ENCODE measurements at regions not wholly inside any gene's neighbourhood (a gene's known extent, or its start where the extent isn't known, plus 50 kb on each side); places are given as distances from the start of the nearest gene placed in this dataset.
"Not testable (repeated sequence)": the region's sequence is repeated elsewhere in the genome, so short reads cannot be mapped to it uniquely, and the experiment has no call there.

DNA sequence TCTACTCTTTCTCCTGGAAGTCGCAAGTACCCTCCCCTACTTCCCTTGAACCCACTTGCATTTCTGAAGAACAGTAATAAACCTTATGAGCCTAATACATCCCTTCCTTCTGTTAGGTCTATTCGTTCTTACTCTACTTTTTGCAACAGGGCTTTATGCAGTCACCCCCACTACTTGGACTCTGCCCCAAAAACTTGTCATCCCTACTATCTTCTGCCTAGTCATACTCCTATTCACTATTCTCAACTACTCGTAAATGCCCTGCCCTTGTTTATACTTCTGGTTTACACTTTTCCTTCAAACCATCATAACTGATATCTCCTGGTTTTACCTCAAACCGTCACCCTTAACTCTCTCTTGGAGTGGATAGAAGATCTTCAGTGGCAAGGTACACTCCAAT, 55.2 kb upstream of the SLIT2 start:
- no peak for DNase-seq

DNA sequence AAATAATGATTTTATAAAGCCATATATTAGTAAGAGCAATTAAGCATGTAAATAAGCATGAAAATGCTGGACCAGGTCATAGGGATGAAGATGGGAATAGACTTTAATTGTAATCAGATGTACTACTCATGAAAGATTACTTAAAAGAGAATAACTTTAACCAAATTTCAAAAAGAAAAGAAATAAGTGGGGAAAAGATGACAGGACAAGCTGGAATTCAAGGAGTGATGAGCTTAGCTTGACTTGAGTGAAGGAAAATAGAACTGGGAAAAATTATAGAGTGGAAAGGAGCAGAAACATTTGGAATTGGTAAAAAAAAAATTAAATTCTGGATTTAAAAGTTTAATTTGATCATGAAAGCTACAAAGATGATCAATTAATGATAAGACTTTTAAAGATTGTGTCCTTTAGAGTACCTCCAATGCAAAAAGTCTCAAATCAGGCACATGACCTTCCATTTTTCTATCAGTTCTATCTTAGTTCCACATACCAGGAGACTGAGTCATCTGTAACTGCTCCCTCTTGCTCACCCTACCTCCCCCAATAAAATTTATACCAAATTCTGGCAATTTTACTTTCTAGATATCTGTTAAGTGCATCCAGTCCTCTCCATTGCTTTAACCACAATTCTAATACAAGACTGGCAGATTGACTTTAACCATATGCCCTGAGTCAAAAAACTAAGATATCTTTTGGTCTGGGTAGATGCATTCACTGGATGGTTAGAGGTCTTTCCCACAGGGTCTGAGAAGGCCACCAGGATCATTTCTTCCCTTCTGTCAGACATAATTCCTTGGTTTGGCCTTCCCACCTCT, 56.4 kb upstream of the SLIT2 start:
- no peak for DNase-seq

- no peak for DNase-seq
These were observed 57.3 kb upstream of the SLIT2 start for GRCh38 chr4:20194123-20195013.

DNA sequence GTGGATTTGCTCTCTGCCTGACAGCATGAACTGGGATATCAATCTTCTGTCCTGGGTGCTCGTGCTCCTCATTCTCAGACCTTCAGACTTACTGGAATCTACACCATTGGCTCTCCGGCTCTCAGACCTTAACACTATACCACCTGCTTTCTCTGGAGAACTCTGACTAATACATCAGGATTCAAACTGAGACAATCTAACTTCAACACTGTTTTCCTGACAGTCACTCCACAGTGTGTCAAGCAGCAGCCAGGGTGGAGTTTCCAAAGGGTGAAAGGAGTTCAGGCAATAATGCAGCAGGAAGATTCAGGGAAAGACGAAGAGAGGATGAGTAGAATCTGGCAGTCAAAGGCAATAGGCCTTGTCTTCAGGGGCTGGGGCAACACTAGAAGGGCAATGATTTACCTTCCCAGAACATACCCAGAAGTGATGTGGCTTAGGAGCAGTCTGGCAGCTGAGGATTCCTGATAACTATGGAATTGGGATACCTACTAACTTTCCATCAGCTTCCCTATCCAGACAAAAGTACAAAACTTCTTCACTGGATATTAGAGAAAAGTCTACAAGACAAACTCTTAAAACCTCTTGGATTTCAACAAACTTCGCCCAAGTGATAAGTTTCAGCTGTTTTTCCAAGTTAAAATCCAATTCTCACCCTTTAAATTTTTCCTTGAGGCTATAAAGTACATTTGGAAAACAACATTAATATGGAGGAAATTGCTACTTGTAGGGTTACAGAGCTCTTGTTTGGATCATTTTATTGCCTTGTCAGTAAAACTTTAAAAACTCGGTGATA, 58.4 kb upstream of the SLIT2 start:
- no peak for DNase-seq

- DNase-seq: no peak
These were observed 59.0 kb upstream of the SLIT2 start for GRCh38 chr4:20192736-20193135.

DNA sequence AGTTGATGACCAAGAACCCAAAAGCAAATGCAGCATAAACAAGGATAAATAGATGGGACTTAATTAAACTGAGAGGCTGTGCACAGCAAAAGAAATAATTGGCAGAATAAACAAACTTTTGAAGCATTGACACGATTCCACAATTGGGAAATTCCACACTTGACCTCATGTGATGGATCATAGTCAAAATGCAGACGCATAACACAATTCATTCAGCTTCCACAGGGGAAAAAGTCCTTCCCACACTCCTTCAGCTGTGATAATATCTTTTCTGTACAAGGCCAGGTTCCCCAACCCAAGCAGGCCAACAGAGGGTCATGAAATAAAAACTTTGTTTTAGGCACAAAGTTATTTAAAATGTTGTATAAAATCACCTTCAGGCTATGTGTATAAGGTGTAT, 66.6 kb upstream of the SLIT2 start:
- no peak for DNase-seq

DNA sequence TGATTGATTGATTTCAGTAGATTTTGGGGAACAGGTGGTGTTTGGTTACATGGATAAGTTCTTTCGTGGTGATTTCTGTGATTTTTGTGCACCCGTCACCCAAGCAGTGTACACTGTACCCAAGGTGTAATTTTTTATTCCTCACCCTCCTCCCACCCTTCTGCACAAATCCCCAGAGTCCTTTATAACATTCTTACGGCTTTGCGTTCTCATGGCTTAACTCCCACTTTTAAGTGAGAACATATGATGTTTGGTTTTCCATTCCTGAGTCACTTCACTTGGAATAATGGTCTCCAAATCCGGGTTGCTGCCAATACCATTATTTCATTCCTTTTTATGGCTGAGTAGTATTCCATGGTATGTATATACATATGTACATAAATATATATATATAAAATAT, 68.6 kb upstream of the SLIT2 start:
- DNase-seq: not testable (repeated sequence)

GRCh38 chr4:20181926-20182325, 69.8 kb upstream of the SLIT2 start:
- no peak for DNase-seq

- DNase-seq: no peak
These were observed 71.2 kb upstream of the SLIT2 start for GRCh38 chr4:20180509-20180908.

DNA sequence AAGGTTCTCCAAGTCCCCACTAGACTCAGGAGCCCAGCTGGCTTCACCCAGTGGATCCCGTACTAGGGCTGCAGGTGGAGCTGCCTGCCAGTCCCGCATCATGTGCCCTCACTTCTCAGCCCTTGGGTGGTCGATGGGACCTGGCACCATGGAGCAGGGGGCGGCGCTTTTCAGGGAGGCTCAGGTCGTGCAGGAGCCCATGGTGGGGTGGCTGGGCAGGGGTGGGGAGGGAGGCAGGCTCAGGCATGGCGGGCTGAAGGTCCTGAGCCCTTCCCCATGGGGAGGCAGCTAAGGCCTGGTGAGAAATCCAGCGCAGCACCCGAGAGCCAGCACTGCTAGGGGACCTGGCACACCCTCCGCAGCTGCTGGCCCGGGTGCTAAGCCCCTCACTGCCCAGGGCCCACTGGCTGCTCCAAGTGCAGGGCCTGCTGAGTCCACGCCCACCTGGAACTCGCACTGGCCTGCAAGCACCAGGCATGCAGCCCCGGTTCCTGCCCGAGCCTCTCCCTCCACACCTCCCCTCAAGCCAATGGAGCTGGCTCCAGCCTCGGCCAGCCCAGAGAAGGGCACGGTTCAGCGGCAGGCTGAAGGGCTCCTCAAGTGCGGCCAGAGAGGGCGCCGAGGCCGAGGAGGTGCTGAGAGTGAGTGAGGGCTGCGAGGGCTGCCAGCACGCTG, 72.7 kb upstream of the SLIT2 start:
- no peak for DNase-seq

- no peak for DNase-seq
These were observed 74.8 kb upstream of the SLIT2 start for GRCh38 chr4:20176881-20177280.

DNA sequence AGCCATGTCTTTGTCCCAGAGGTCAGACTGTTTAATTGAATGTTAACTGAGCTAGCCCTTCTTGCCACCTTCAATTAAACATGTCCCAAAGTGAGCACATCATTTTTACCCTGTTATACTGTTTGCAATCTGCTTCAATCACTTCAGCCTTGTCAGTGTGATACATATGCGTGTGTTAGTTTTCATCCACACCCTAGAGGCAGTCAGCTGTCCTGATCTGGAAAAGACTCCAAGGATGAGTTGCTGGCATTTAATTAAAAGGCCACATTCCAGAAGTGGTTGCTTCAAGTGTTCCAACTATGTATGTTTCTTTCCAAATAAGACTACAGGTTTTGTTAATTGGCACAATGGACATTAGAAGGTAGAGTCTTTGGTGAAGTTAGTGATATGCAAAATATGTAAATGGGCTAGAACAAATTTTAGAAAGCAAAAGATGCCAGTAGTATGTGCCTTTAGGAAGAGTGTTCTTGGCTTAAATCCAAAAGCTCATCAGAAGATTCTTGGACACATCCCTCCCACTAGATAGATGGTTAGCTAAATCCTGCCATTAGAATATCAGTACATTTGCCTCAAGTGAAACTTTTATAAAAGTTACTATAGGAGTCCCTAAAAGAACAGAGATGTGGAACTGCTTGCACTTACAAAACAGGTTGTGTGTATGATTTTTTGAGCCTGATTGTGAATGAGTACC, 79.5 kb upstream of the SLIT2 start:
- no peak for DNase-seq

GRCh38 chr4:20166544-20166943, 85.2 kb upstream of the SLIT2 start:
- DNase-seq: no peak

GRCh38 chr4:20159516-20159915, 92.2 kb upstream of the SLIT2 start:
- no peak for DNase-seq

DNA sequence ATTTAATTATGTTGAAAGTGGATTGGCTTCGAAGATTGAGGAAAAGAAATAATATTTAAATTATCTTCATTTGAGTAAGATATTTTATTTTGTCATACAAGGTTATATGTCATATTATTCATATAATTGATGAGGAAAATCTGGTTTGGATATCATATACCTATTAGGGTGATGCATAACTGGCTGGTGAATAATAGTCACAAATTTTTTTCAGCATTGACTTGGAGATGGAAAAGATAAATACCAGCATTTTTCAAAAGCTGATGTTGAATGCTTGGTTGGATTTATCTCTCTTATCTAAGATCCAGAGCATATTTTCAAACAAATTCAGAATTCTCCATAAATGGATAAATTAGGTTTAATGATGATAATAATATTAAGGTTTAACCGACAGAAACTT, 93.5 kb upstream of the SLIT2 start:
- no peak for DNase-seq

DNA sequence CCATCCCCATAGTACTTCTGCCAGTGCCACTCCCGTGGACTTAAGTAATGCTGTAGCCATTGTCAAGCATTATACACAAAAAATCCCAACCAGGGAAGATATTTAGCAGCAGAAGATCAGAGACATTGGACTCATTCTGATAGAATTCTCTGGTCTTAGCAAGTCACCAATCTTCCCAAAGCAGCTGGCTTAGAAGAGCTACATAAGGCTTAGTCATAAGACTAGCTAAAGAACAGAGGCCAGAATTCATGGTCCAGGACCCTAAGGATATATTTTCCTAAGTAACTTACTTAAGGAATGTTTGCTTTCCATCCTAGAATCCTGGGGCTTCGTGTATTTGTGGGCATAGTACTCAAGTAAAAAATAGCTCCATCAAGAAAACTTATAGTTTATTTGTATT, 100.3 kb upstream of the SLIT2 start:
- DNase-seq: no peak

DNA sequence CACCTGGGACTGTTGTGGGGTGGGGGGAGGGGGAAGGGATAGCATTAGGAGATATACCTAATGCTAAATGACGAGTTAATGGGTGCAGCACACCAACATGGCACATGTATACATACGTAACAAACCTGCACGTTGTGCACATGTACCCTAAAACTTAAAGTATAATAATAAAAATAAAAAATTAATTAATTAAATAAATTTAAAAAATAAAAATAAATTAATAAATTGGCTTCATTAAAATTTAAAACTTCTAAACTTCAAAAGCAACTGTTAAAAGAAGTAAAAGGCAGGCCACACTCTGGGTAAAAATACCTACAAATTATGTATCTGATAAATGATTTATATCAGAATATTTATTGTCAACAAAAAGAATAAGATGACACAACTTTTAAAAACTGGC, 102.6 kb upstream of the SLIT2 start:
- DNase-seq: not testable (repeated sequence)

DNA sequence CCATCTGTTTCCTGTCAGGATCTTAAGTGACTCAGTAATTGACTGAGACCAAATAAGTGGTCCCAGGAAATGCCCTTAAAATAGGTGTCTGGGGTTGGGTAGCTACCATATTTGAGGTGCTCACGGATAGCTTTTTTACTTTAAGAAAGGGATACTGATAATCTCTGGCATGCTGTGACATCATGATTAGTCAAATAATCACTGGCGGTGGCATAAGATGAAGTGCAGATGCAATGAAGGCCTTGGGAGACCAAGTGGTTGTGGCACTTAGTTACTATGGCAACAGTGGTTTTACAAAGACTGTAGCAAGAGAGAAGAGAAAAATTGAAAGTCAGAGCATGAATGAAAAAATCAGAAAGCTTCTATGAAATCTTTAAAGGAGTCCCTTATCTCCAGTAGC, 114.5 kb upstream of the SLIT2 start:
- DNase-seq: no peak

DNA sequence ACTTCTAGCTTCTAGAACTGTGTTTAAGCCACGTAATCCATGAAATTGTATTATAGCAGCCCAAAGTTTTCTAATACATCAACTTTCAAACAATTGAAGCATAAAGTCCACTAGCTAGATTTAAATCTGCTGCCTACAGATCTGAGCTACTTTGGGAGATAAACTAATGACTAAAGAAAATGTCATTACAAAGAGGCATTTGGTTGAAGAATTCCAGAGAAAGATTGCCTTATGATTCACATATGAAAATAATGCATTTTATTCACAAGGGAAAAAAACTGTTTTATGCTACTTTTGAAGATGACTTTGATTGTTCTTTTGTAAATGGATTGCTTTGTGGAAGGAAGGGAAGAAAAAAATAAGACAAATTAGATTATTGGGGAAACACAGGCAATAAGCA, 124.1 kb upstream of the SLIT2 start:
- DNase-seq: no peak

DNA sequence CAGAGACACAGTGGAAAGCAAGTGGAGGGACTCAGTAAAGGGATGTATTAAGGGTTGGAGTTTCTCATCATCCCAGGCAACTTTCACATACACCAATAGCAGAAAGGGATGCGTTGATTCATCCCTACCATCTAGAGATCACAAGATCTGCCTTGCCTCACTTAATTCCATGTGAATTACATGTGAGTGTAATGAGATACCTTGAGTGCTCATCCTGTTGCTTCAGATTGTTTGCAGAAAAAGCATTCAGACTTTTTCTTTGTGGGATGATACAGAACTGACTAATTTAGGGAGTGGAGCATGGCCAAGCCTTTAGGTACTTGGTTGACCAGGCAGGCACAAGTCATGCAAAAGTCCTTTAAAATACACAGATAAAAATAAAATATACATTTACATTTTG, 124.8 kb upstream of the SLIT2 start:
- no peak for DNase-seq

GRCh38 chr4:20124317-20125026, 127.2 kb upstream of the SLIT2 start:
- no peak for DNase-seq

Measured in effector CD8-positive, alpha-beta T cell (primary cell).